DOHH2 (cell line): ENCODE measurements at regions not wholly inside any gene's neighbourhood (a gene's known extent, or its start where the extent isn't known, plus 50 kb on each side); places are given as distances from the start of the nearest gene placed in this dataset.

ENCODE experiments used
- CTCF ChIP-seq: fragments of 200-600 bp; sonication (generic); IDR thresholded peaks from one replicate; pipeline ENCODE4 v1.5.1; 2014; ENCODE audit warnings: antibody characterized with exemption, mild to moderate bottlenecking, low read depth, low read length; ENCODE audit not compliant: poor library complexity, severe bottlenecking
- EZH2phosphoT487 ChIP-seq: fragments of 200-600 bp; sonication (generic); IDR thresholded peaks from 2 replicates; pipeline ENCODE4 v1.6.1; 2017; ENCODE audit warnings: borderline replicate concordance, mild to moderate bottlenecking, antibody characterized with exemption, low read length, moderate library complexity, mixed read lengths

DNA sequence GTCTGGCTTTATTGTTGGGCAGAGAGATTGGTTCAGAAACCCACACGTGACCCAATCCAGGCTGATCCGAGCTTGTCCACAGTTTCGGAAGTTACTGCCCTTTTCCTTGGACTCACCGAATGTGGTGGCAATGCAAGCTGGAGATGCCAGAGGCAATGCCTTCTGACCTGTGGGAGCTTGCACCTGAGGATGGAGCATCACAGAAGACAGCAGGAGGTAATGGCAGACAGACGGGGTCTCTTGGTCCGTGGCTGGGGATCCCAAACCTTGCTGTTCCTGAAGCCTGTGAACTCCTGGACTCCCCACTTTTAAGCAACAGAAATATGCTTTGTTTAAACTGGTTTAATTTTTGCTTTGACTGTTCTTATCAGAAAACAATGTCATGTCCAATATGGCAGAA is 265.2 kb upstream of the IRX1 start:
- TF ChIP-seq CTCF (no peak), EZH2phosphoT487 (no peak)
